ENCODE measurements at regions not wholly inside any gene's neighbourhood (a gene's known extent, or its start where the extent isn't known, plus 50 kb on each side); places are given as distances from the start of the nearest gene placed in this dataset.

GRCh38 chr12:127565241-127565640 is 701.7 kb upstream of the TMEM132C start:
- no peak for TF ChIP-seq CTCF (IDR thresholded peaks at IDR 0.05)
- TF ChIP-seq POLR2A (IDR thresholded peaks at IDR 0.05) = no peak
- no peaks in the 10 kb centered on the region for H3K4me1 ChIP-seq

GRCh38 chr12:127567531-127567930 is 699.4 kb upstream of the TMEM132C start:
- H3K27ac ChIP-seq = no peak overlapping the region
- no peak overlapping the region for H3K4me3 ChIP-seq
- no peaks in the 10 kb centered on the region for H3K9me3 ChIP-seq
- no peaks in the 10 kb centered on the region for H3K36me3 ChIP-seq
- no peak for DNase-seq
- no peaks in the 10 kb centered on the region for H3K4me1 ChIP-seq
- no peaks in the 10 kb centered on the region for H3K27me3 ChIP-seq
- TF ChIP-seq POLR2A (IDR thresholded peaks at IDR 0.05) = no peak
- TF ChIP-seq CTCF (IDR thresholded peaks at IDR 0.05) = no peak

More at GRCh38 chr12:127565241-127565640, 701.7 kb upstream of the TMEM132C start:
- no peaks in the 10 kb centered on the region for H3K27me3 ChIP-seq
- H3K9me3 ChIP-seq = no peaks in the 10 kb centered on the region
- H3K4me3 ChIP-seq = no peak overlapping the region
- H3K27ac ChIP-seq = no peak overlapping the region
- H3K36me3 ChIP-seq = no peaks in the 10 kb centered on the region
- DNase-seq = no peak

GRCh38 chr12:127570387-127570786 is 696.6 kb upstream of the TMEM132C start:
- TF ChIP-seq CTCF (IDR thresholded peaks at IDR 0.05) (no peak), POLR2A (IDR thresholded peaks at IDR 0.05) (no peak)

GRCh38 chr12:127570793-127571360 is 696.1 kb upstream of the TMEM132C start:
- Histone ChIP-seq H3K4me1 (no peaks in the 10 kb centered on the region), H3K36me3 (no peaks in the 10 kb centered on the region), H3K4me3 (no peak overlapping the region), H3K9me3 (no peaks in the 10 kb centered on the region), H3K27ac (no peak overlapping the region), H3K27me3 (no peaks in the 10 kb centered on the region)
- DNase-seq = no peak
- no peak for TF ChIP-seq POLR2A (IDR thresholded peaks at IDR 0.05)
- no peak for TF ChIP-seq CTCF (IDR thresholded peaks at IDR 0.05)

More at GRCh38 chr12:127570387-127570786, 696.6 kb upstream of the TMEM132C start:
- DNase-seq = no peak
- Histone ChIP-seq H3K27me3 (no peaks in the 10 kb centered on the region), H3K4me3 (no peak overlapping the region), H3K27ac (no peak overlapping the region), H3K9me3 (no peaks in the 10 kb centered on the region), H3K36me3 (no peaks in the 10 kb centered on the region), H3K4me1 (no peaks in the 10 kb centered on the region)

- Histone ChIP-seq H3K4me3 (no peak overlapping the region), H3K27ac (no peak overlapping the region), H3K27me3 (no peaks in the 10 kb centered on the region), H3K36me3 (no peaks in the 10 kb centered on the region), H3K4me1 (no peaks in the 10 kb centered on the region), H3K9me3 (no peaks in the 10 kb centered on the region)
- TF ChIP-seq POLR2A (IDR thresholded peaks at IDR 0.05) (no peak), CTCF (IDR thresholded peaks at IDR 0.05) (no peak)
- no peak for DNase-seq
These were observed 695.4 kb upstream of the TMEM132C start for GRCh38 chr12:127571578-127571977.

GRCh38 chr12:127579446-127579845 is 687.5 kb upstream of the TMEM132C start:
- no peak for DNase-seq
- Histone ChIP-seq H3K36me3 (no peaks in the 10 kb centered on the region), H3K4me3 (no peak overlapping the region), H3K27me3 (no peaks in the 10 kb centered on the region), H3K9me3 (no peaks in the 10 kb centered on the region), H3K27ac (no peak overlapping the region), H3K4me1 (no peaks in the 10 kb centered on the region)
- TF ChIP-seq CTCF (IDR thresholded peaks at IDR 0.05) (no peak), POLR2A (IDR thresholded peaks at IDR 0.05) (no peak)
